Choroid plexus epithelial cell (primary cell): ENCODE measurements at regions not wholly inside any gene's neighbourhood (a gene's known extent, or its start where the extent isn't known, plus 50 kb on each side); places are given as distances from the start of the nearest gene placed in this dataset.

Experiments used
- DNase-seq: peaks from one replicate; pipeline ENCODE4 v3.0.0-alpha.2; 2010; ENCODE audit warnings: low read depth
- H3K4me3 ChIP-seq: 2 replicates; pipeline ENCODE4 v1.5.1; 2011; ENCODE audit warnings: low read depth, mild to moderate bottlenecking, control low read depth, low read length, moderate library complexity
- TF ChIP-seq, protein P1 (sequence below): conservative IDR thresholded peaks from 2 replicates; pipeline ENCODE4 v1.5.1; 2011; ENCODE audit warnings: low read depth, mild to moderate bottlenecking, control low read depth, inconsistent platforms, low read length, moderate library complexity

DNA sequence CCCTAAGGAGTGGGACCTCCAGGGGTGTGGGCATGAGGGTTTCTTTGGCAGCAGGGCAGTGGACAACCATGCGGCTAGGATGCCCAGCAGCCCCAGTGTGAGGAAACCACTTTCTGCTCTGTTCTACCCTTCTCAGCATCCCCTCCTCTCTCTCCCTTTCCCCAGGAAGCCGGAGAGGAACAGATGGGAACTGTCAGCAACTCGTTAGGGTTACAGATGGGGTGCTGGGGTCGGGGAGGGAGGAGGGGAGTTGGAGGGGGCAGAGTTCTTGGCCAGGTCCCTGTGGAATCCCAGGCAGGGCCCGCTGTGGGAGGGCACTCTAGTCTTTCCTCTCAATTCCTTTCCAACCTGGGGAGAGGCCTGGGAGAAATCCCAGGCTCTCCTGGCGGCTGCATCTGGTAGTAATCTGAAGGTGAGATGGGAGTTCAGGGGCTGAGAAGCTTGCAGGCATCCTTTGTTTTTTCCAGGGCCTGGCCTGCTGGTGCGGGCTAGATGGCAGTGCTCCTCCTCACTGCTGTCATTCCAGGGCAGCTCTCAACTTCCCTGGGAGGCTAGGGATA, 93.9 kb upstream of the CSF3R start:
- TF ChIP-seq, protein P1, sequence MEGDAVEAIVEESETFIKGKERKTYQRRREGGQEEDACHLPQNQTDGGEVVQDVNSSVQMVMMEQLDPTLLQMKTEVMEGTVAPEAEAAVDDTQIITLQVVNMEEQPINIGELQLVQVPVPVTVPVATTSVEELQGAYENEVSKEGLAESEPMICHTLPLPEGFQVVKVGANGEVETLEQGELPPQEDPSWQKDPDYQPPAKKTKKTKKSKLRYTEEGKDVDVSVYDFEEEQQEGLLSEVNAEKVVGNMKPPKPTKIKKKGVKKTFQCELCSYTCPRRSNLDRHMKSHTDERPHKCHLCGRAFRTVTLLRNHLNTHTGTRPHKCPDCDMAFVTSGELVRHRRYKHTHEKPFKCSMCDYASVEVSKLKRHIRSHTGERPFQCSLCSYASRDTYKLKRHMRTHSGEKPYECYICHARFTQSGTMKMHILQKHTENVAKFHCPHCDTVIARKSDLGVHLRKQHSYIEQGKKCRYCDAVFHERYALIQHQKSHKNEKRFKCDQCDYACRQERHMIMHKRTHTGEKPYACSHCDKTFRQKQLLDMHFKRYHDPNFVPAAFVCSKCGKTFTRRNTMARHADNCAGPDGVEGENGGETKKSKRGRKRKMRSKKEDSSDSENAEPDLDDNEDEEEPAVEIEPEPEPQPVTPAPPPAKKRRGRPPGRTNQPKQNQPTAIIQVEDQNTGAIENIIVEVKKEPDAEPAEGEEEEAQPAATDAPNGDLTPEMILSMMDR, result no peak
- no peak overlapping the region for H3K4me3 ChIP-seq
- no peak for DNase-seq

DNA sequence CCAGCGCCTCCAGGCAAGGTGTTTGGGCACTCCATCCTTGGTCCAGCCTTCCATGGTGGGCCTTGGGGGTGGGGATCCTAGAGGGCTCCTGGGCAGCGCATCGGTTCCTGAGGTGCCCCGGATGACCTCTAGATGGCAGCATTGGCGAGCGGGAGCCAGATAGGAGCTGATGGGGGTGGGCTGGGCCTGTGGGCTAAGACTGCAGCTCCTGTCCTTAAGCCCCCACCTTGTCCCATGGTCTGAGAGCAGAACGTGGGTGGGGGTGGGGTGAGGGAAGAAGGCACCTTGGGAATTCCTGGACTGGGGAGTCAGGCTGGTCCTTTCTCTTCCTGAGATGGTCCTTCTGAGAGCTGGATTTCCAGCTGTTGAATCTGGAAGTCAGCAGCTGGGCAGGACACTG, 93.4 kb upstream of the CSF3R start:
- H3K4me3 ChIP-seq, result no peak overlapping the region
- TF ChIP-seq, protein P1, result peak; percentile 81
- DNase-seq, result peak; percentile 49

DNA sequence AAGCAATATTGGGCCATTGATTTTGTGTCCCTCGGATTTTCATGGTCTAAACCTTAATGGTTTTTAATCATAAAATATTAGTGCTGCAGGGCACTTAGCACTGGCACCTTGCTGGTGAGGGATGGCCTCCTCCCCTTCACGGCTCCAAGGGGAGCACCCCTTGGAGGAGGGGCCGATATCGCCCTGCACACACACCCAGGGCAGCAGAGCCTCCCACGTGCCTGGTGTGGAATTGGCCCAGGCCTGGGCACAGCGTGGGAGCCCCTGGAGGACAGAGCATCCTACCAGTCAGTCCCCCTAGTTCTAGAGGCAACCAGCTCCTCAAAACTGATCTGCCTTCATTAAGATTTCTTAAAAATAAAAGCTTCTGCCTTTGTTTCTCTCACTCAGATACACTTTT, 90.7 kb upstream of the CSF3R start:
- DNase-seq, result no peak
- TF ChIP-seq, protein P1, result no peak
- H3K4me3 ChIP-seq, result no peak overlapping the region

DNA sequence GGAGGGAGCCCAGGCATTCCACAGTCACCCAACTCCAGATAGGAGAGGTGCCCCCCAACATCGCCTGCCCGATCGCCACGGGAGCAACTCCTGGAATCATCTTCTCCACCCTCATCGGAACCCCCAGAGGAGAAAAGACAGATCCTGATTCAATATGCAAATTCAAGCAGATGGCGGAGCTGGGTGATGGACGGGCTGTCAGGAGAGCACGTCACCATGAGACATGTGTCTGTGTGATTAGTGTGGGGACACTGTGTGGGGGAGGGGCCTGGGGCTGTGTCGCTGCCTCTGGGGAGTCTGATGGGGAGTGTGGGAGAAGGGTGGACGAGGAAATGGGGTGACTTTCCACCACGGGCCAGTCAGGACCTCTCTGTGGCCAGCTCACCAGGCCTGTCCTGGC, 90.2 kb upstream of the CSF3R start:
- H3K4me3 ChIP-seq, result no peak overlapping the region
- no peak for DNase-seq
- TF ChIP-seq, protein P1, result no peak

DNA sequence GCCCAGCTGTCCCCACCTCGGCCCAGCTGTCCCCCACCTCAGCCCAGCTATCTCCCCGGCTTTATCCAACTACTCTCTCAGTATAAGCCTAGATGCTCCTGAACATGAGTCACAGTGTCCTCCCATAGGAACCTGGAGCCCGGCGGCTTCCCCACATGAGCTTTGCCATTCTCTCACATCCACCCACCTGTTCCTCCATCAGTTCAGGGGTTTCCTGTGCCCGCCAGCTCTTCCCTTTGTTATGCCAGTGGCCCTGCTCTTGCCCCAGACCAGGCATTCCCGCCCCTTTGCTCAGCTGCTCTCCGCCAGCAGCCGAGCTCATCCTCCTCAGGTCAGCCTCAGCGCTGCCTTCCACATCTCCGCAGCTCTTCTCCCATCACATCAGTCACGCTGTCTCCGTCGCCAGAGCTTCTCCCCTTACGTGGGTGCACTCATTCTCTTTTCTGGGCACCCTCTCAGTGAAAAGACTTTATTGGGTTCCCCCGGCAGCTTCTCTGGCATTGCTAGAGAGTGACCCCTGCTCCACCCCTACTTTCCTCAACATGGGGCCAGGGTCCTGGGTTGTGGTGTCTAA, 89.5 kb upstream of the CSF3R start:
- TF ChIP-seq, protein P1, result no peak
- no peak for DNase-seq

DNA sequence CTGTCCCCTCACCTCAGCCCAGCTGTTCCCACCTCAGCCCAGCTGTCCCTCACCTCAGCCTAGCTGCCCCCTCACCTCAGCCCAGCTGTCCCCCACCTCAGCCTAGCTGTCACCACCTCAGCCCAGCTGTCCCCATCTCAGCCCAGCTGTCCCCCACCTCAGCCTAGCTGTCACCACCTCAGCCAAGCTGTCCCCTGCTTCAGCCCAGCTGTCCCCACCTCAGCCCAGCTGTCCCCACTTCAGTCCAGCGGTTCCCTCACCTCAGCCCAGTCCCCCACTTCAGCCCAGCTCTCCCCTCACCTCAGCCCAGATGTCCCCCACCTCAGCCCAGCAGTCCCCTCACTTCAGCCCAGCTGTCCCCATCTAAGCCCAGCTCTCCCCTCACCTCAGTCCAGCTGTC, 88.4 kb upstream of the CSF3R start:
- H3K4me3 ChIP-seq, result no peak overlapping the region
- TF ChIP-seq, protein P1, result no peak
- DNase-seq, result no peak

More for the DNA sequence above, 89.5 kb upstream of the CSF3R start:
- H3K4me3 ChIP-seq, result no peak overlapping the region

DNA sequence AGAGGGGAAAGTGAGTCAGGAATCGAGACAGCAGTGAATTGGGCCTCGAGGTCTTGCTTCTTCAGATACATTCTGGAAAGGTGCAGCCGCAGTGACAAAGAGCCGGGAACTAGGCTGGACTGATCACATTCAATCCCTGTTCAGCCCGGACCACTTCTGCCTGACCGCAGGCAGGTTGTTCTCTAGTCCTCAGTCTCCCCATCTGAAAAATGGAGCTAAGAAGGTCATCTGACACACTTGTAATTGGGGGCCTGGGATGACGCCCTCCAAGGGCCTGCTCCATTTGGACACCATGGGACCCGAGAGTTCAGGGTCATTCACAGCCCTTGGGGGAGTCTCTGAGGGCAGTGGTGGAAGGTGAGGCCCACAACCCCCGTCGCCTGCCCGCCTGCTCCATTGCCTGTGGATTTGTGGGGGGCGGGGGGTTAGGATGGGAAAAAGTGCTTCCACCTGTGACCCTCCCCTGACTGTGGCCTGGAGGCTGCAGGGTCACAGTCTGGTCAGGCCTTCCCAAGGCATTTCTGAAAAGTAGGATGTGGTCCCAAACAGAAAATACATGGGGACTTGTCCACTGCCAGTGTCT, 87.9 kb upstream of the CSF3R start:
- no peak for DNase-seq
- H3K4me3 ChIP-seq, result no peak overlapping the region
- TF ChIP-seq, protein P1, result no peak
